ENCODE measurements at regions not wholly inside any gene's neighbourhood (a gene's known extent, or its start where the extent isn't known, plus 50 kb on each side); places are given as distances from the start of the nearest gene placed in this dataset.

DNA sequence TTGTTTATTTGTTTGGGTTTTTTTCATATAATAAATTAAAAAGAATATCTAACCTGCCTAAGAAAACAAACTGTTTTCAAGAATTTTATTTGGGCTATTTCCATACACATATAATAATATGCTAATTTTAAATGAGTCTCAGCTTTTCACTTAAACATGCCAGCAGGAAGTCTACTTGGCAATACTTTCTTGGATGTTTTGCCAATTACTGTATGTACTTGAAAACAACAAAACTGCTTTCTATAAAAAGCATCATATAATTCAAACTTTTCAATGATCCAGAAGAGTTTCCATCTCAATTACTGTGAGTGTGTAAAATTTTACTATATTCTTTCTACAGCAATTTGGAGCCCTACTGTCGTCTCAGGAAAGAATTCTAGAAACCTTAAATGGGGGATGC, 961.2 kb downstream of the PCDH17 start:
- Histone ChIP-seq H3K9me3 (ENCODE audit: control insufficient read depth, low read depth, low read length) (no peaks in the 10 kb centered on the region), H3K27ac (ENCODE audit: insufficient read length, low read depth, low read length) (no peak overlapping the region), H4K20me1 (ENCODE audit: control insufficient read depth, insufficient read depth, insufficient read length) (no peaks in the 10 kb centered on the region), H3K14ac (ENCODE audit: insufficient read depth, low read length) (no peak overlapping the region), H3K79me1 (ENCODE audit: insufficient read depth, low read depth, low read length, poor library complexity, severe bottlenecking) (no peaks in the 10 kb centered on the region), H2AFZ (ENCODE audit: low read length) (no peak overlapping the region), H3K56ac (ENCODE audit: insufficient read length, low read depth, low read length) (no peak overlapping the region), H3K79me2 (ENCODE audit: insufficient read depth, low read length) (no peaks in the 10 kb centered on the region), H3K4ac (ENCODE audit: low read depth, low read length) (no peak overlapping the region), H4K5ac (ENCODE audit: insufficient read length, low read depth, low read length) (no peak overlapping the region), H2BK120ac (ENCODE audit: low read depth, low read length, poor library complexity, severe bottlenecking) (no peak overlapping the region), H3K4me1 (ENCODE audit: insufficient read depth, low read length) (peaks cover 2% of the 10 kb centered on the region; the same call in 1 of the 2 replicates), H3K9ac (ENCODE audit: extremely low read depth, insufficient read length, low read length) (no peak overlapping the region), H2BK12ac (ENCODE audit: insufficient read length, low read depth, low read length) (no peak overlapping the region), H2BK15ac (ENCODE audit: low read depth, low read length) (no peak overlapping the region), H4K8ac (replicated peaks; ENCODE audit: insufficient read length, low read depth, low read length) (no peak overlapping the region), H4K91ac (ENCODE audit: insufficient read length, low read depth, low read length) (no peak overlapping the region), H3K27me3 (ENCODE audit: insufficient read depth, low read length) (no peaks in the 10 kb centered on the region), H3T11ph (ENCODE audit: low read length) (no peak overlapping the region), H2BK5ac (ENCODE audit: insufficient read length, low read length) (no peak overlapping the region), H3K23me2 (ENCODE audit: insufficient read length, low read depth, low read length, poor library complexity, severe bottlenecking) (no peaks in the 10 kb centered on the region), H2BK20ac (ENCODE audit: low read depth, low read length, poor library complexity, severe bottlenecking) (no peak overlapping the region), H3K18ac (ENCODE audit: insufficient read length, low read depth, low read length) (no peak overlapping the region), H3K23ac (ENCODE audit: insufficient read length, low read depth, low read length) (no peak overlapping the region), H2AK5ac (ENCODE audit: insufficient read length, low read length) (no peak overlapping the region), H3K4me2 (ENCODE audit: insufficient read depth, insufficient read length, low read length) (no peak overlapping the region)
- Mint-ChIP-seq H3K36me3 (ENCODE audit: insufficient read depth in 1 of 3, low read depth in 3 of 3) (no peaks in the 10 kb centered on the region), H3K4me1 (peaks cover 14 to 19% of the 10 kb centered on the region in 2 experiments), H3K27me3 (ENCODE audit: low read depth) (no peaks in the 10 kb centered on the region), H3K4me3 (no peak overlapping the region), H3K9me3 (no peaks in the 10 kb centered on the region), H3K27ac (no peak overlapping the region)
- DNase-seq, result no peak
- WGBS (ENCODE audit: extremely low coverage, insufficient read length, low lambda C conversion rate), result no CpG with 5 or more reads among the region's 1 CpG
- TF ChIP-seq, protein P1, sequence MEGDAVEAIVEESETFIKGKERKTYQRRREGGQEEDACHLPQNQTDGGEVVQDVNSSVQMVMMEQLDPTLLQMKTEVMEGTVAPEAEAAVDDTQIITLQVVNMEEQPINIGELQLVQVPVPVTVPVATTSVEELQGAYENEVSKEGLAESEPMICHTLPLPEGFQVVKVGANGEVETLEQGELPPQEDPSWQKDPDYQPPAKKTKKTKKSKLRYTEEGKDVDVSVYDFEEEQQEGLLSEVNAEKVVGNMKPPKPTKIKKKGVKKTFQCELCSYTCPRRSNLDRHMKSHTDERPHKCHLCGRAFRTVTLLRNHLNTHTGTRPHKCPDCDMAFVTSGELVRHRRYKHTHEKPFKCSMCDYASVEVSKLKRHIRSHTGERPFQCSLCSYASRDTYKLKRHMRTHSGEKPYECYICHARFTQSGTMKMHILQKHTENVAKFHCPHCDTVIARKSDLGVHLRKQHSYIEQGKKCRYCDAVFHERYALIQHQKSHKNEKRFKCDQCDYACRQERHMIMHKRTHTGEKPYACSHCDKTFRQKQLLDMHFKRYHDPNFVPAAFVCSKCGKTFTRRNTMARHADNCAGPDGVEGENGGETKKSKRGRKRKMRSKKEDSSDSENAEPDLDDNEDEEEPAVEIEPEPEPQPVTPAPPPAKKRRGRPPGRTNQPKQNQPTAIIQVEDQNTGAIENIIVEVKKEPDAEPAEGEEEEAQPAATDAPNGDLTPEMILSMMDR (conservative IDR thresholded peaks at IDR 0.05), result no peak
